ENCODE measurements at regions not wholly inside any gene's neighbourhood (a gene's known extent, or its start where the extent isn't known, plus 50 kb on each side); places are given as distances from the start of the nearest gene placed in this dataset.

- TF ChIP-seq SALL2 (tag by site-specific recombination; IDR thresholded peaks at IDR 0.05; ENCODE audit: borderline replicate concordance): no peak
- TF ChIP-seq CTCF (tag by site-specific recombination; IDR thresholded peaks at IDR 0.05): no peak
- TF ChIP-seq ZNF169 (tag by site-specific recombination; IDR thresholded peaks at IDR 0.05): no peak
- TF ChIP-seq ZNF629 (tag by site-specific recombination; IDR thresholded peaks at IDR 0.05): no peak
- no peak for TF ChIP-seq ZSCAN18 (tag by site-specific recombination; IDR thresholded peaks at IDR 0.05)
These were observed 143.5 kb downstream of the DMRTA2 start for GRCh38 chr1:50279622-50280330.
